HepG2 (cell line): ENCODE measurements at regions not wholly inside any gene's neighbourhood (a gene's known extent, or its start where the extent isn't known, plus 50 kb on each side); places are given as distances from the start of the nearest gene placed in this dataset.

Experiments used
- RXRA ChIP-seq: sonication (generic); formaldehyde crosslinking; IDR thresholded peaks from 2 replicates; pipeline ENCODE4 v1.5.1; 2020; ENCODE audit warnings: missing genetic modification reagents
- TAF15 ChIP-seq: fragments of 200-400 bp; formaldehyde crosslinking; IDR thresholded peaks from one replicate; pipeline ENCODE4 v1.6.1; 2018; ENCODE audit warnings: mild to moderate bottlenecking, low read depth, low read length; ENCODE audit not compliant: poor library complexity, severe bottlenecking
- TF ChIP-seq, protein P1 (sequence below): sonication (generic); formaldehyde crosslinking; IDR thresholded peaks from 2 replicates; pipeline ENCODE4 v1.5.0; 2020; ENCODE audit warnings: mild to moderate bottlenecking, missing genetic modification reagents, moderate library complexity

DNA sequence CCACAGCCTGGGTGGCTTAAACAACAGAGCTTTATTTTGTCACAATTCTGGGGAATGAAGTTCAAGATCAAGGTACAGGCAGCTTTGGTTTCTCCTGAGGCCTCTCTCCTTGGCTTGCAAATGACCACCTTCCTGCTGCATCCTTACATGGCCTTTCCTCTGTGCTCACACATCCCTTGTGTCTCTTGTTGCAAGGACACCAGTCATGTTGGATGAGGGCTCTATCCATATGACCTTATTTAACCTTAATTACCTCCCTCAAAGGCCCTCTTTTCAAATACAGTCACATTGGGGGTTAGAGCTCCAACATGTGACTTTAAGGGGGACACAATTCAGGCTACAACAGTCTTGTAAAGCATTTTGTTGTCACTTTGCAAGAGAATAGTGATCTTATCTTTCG, 65.0 kb upstream of the PLXNA4 start:
- TF ChIP-seq RXRA (CRISPR knock-in tag) (no peak), TAF15 (no peak)
- TF ChIP-seq, protein P1, sequence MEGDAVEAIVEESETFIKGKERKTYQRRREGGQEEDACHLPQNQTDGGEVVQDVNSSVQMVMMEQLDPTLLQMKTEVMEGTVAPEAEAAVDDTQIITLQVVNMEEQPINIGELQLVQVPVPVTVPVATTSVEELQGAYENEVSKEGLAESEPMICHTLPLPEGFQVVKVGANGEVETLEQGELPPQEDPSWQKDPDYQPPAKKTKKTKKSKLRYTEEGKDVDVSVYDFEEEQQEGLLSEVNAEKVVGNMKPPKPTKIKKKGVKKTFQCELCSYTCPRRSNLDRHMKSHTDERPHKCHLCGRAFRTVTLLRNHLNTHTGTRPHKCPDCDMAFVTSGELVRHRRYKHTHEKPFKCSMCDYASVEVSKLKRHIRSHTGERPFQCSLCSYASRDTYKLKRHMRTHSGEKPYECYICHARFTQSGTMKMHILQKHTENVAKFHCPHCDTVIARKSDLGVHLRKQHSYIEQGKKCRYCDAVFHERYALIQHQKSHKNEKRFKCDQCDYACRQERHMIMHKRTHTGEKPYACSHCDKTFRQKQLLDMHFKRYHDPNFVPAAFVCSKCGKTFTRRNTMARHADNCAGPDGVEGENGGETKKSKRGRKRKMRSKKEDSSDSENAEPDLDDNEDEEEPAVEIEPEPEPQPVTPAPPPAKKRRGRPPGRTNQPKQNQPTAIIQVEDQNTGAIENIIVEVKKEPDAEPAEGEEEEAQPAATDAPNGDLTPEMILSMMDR (CRISPR knock-in tag), result no peak
